Sigmoid colon (tissue), 6 donors: ENCODE measurements at regions not wholly inside any gene's neighbourhood (a gene's known extent, or its start where the extent isn't known, plus 50 kb on each side); places are given as distances from the start of the nearest gene placed in this dataset.
A peak's percentile ranks its signal among the peaks of the same experiment; 100 is the strongest.

Experiments used
- DNase-seq: peaks from one replicate; pipeline ENCODE4 v3.0.0-alpha.2; 2019
- H3K27ac ChIP-seq, 4 donors: fragments of 200-600 bp; sonication (generic); one replicate each; pipeline ENCODE4 v1.5.1; 2016 to 2019; ENCODE audit warnings: mild to moderate bottlenecking in 1 of 4
- H3K27me3 ChIP-seq, 3 donors: fragments of 200-600 bp; sonication (generic); one replicate each; pipeline ENCODE4 v1.5.1; 2019; ENCODE audit warnings: mild to moderate bottlenecking in 1 of 3
- H3K36me3 ChIP-seq, 4 donors: fragments of 200-600 bp; sonication (generic); one replicate each; pipeline ENCODE4 v1.5.1; 2016 to 2019
- H3K4me1 ChIP-seq, 4 donors: fragments of 200-600 bp; sonication (generic); one replicate each; pipeline ENCODE4 v1.5.1; 2017 to 2019
- H3K4me3 ChIP-seq, 4 donors: fragments of 200-600 bp; sonication (generic); one replicate each; pipeline ENCODE4 v1.5.1; 2017 to 2019; ENCODE audit warnings: mild to moderate bottlenecking in 2 of 4, moderate library complexity in 1 of 4
- H3K9me3 ChIP-seq, 4 donors: fragments of 200-600 bp in 3 of 4; sonication (generic) in 3 of 4; one replicate each; pipeline versions ENCODE4 v1.5.1 to v1.6.1; 2013 to 2019
- CTCF ChIP-seq, 4 experiments: fragments of 450-650 bp in 3 of 4; fragments of 200-600 bp in 1 of 4; IDR thresholded peaks; one replicate each; pipeline ENCODE4 v1.5.1; 2016 to 2019; ENCODE audit warnings: antibody characterized with exemption in 4 of 4, mild to moderate bottlenecking in 3 of 4, moderate library complexity in 2 of 4
- EP300 ChIP-seq, 4 donors: sonication (generic); formaldehyde crosslinking; IDR thresholded peaks; one replicate each; pipeline ENCODE4 v1.6.1; 2017; ENCODE audit warnings: antibody characterized with exemption in 4 of 4
- POLR2A ChIP-seq, 2 donors: fragments of 450-650 bp; IDR thresholded peaks; one replicate each; pipeline ENCODE4 v1.6.1; 2016; ENCODE audit warnings: antibody characterized with exemption in 2 of 2, mild to moderate bottlenecking in 2 of 2, moderate library complexity in 2 of 2
- POLR2AphosphoS5 ChIP-seq, 4 donors: sonication (generic); formaldehyde crosslinking; IDR thresholded peaks; one replicate each; pipeline ENCODE4 v1.6.1; 2017; ENCODE audit warnings: antibody characterized with exemption in 4 of 4
- WGBS, 2 donors: extraction: QIAGEN DNeasy Blood & Tissue Kit; methylation state at CpG; one replicate each; pipeline ENCODE4 v1.1.7; 2013; 5-methylcytosine and 5-hydroxymethylcytosine counted together
- intact Hi-C: fragments of 100-400 bp; cut with DNase I; formaldehyde crosslinking; loops from one replicate; pipeline ENCODE4 v1.15.1; 2023
- donor health status: healthy with polysubstance abuse.
- donor health status: healthy.

GRCh38 chr17:77666462-77666861, 292.0 kb upstream of the TNRC6C start:
- no peak overlapping the region for H3K27ac ChIP-seq
- no peaks in the 10 kb centered on the region for H3K36me3 ChIP-seq
- 37 to 71% methylated on average over 6 of the region's 6 CpGs for WGBS, 2 donors
- H3K4me3 ChIP-seq: no peak overlapping the region
- no peak for TF ChIP-seq EP300 (IDR thresholded peaks at IDR 0.05)
- TF ChIP-seq CTCF (IDR thresholded peaks at IDR 0.05): no peak
- TF ChIP-seq POLR2AphosphoS5 (IDR thresholded peaks at IDR 0.05): no peak
- TF ChIP-seq POLR2A (IDR thresholded peaks at IDR 0.05): no peak
- DNase-seq: no peak
- H3K9me3 ChIP-seq: peaks cover 0 to 5% (median 2%) of the 10 kb centered on the region in 4 donors
- no peaks in the 10 kb centered on the region for H3K4me1 ChIP-seq
- intact Hi-C loops: no loop called here
- H3K27me3 ChIP-seq: no peaks in the 10 kb centered on the region

GRCh38 chr17:77666881-77667395, 291.6 kb upstream of the TNRC6C start:
- H3K4me3 ChIP-seq: no peak overlapping the region
- intact Hi-C loops: no loop called here
- no peaks in the 10 kb centered on the region for H3K27me3 ChIP-seq
- H3K4me1 ChIP-seq: no peaks in the 10 kb centered on the region
- WGBS, 2 donors: 35 to 72% methylated on average over 7 of the region's 7 CpGs
- DNase-seq: peak; percentile 4
- H3K36me3 ChIP-seq: no peaks in the 10 kb centered on the region
- H3K27ac ChIP-seq: no peak overlapping the region
- no peak for TF ChIP-seq CTCF (IDR thresholded peaks at IDR 0.05)
- no peak for TF ChIP-seq EP300 (IDR thresholded peaks at IDR 0.05)
- peaks cover 0 to 5% (median 2%) of the 10 kb centered on the region in 4 donors for H3K9me3 ChIP-seq

GRCh38 chr17:77667478-77667877, 291.0 kb upstream of the TNRC6C start:
- H3K36me3 ChIP-seq: no peaks in the 10 kb centered on the region
- peaks cover 0 to 5% (median 2%) of the 10 kb centered on the region in 4 donors for H3K9me3 ChIP-seq
- DNase-seq: no peak
- no peaks in the 10 kb centered on the region for H3K4me1 ChIP-seq
- WGBS, 2 donors: 27 to 57% methylated on average over 1 of the region's 1 CpG
- TF ChIP-seq POLR2A (IDR thresholded peaks at IDR 0.05) (no peak), EP300 (IDR thresholded peaks at IDR 0.05) (no peak), POLR2AphosphoS5 (IDR thresholded peaks at IDR 0.05) (no peak), CTCF (IDR thresholded peaks at IDR 0.05) (no peak)
- intact Hi-C loops: no loop called here
- no peak overlapping the region for H3K27ac ChIP-seq
- no peaks in the 10 kb centered on the region for H3K27me3 ChIP-seq
- no peak overlapping the region for H3K4me3 ChIP-seq

- Histone ChIP-seq H3K4me1 (no peaks in the 10 kb centered on the region), H3K36me3 (no peaks in the 10 kb centered on the region), H3K27ac (no peak overlapping the region), H3K9me3 (peaks cover 0 to 5% (median 2%) of the 10 kb centered on the region in 4 donors), H3K4me3 (no peak overlapping the region), H3K27me3 (no peaks in the 10 kb centered on the region)
- WGBS, 2 donors: 61 to 84% methylated on average over 2 of the region's 2 CpGs
- intact Hi-C loops: no loop called here
- DNase-seq: no peak
- TF ChIP-seq EP300 (IDR thresholded peaks at IDR 0.05): no peak
- no peak for TF ChIP-seq CTCF (IDR thresholded peaks at IDR 0.05)
- TF ChIP-seq POLR2A (IDR thresholded peaks at IDR 0.05): no peak
- no peak for TF ChIP-seq POLR2AphosphoS5 (IDR thresholded peaks at IDR 0.05)
These were observed 290.0 kb upstream of the TNRC6C start for GRCh38 chr17:77668518-77668917.

- Histone ChIP-seq H3K9me3 (peaks cover 0 to 5% (median 2%) of the 10 kb centered on the region in 4 donors), H3K4me1 (peaks cover 0 to 3% (median 0%) of the 10 kb centered on the region in 4 donors), H3K27me3 (no peaks in the 10 kb centered on the region), H3K27ac (no peak overlapping the region), H3K4me3 (no peak overlapping the region), H3K36me3 (no peaks in the 10 kb centered on the region)
- WGBS, 2 donors: 93 to 98% methylated on average over 2 of the region's 2 CpGs
- DNase-seq: no peak
- intact Hi-C loops: no loop called here
- TF ChIP-seq POLR2A (IDR thresholded peaks at IDR 0.05) (no peak), EP300 (IDR thresholded peaks at IDR 0.05) (no peak), CTCF (IDR thresholded peaks at IDR 0.05) (no peak), POLR2AphosphoS5 (IDR thresholded peaks at IDR 0.05) (no peak)
These were observed 288.3 kb upstream of the TNRC6C start for GRCh38 chr17:77670173-77670572.
